ENCODE measurements at regions not wholly inside any gene's neighbourhood (a gene's known extent, or its start where the extent isn't known, plus 50 kb on each side); places are given as distances from the start of the nearest gene placed in this dataset.

DNA sequence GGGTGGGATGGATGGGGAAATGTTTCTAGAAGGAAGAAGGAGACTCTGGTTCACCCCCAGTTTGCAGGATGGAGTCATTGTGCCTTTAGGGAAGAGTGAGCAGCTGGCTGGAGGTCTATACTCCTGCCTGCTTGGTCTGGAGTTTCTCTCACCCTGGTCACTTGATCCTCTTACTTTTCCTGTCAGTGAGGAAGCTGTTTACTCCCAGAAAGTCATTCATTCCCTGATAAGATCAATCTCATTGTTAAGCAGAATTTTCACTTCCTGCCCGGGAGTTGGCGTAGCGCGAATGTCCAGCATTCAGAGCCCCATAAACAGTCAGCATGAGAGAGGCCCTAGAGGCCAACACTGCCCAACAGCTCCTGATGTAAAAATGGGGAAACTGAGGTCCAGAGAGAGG lies 70.4 kb upstream of the SIRPA start:
- Histone ChIP-seq H3K27ac (ENCODE audit: low read depth, low read length) (no peak overlapping the region), H3K36me3 (ENCODE audit: insufficient read depth, low read length) (no peaks in the 10 kb centered on the region), H3K4me1 (ENCODE audit: insufficient read depth, low read length) (no peaks in the 10 kb centered on the region), H3K4me3 (ENCODE audit: low read length in 2 of 2) (no peak overlapping the region), H3K9me3 (ENCODE audit: control insufficient read depth in 1 of 2, low read length in 2 of 2) (peaks cover 0 to 5% of the 10 kb centered on the region in 2 donors), H3K27me3 (ENCODE audit: insufficient read depth, low read length) (no peaks in the 10 kb centered on the region)
- Mint-ChIP-seq H3K27me3 (peaks cover 16 to 40% of the 10 kb centered on the region in 2 donors), H3K4me3 (no peak overlapping the region), H3K36me3 (peaks cover 5 to 9% of the 10 kb centered on the region in 2 donors), H3K4me1 (no peaks in the 10 kb centered on the region), H3K27ac (no peak overlapping the region), H3K9me3 (peaks cover 4 to 42% (median 34%) of the 10 kb centered on the region in 8 donors)
- ChIA-PET CTCF (ENCODE audit: partially characterized antibody) (no interaction called here), POLR2A (ENCODE audit: partially characterized antibody) (no interaction called here)
- no peak for DNase-seq
- intact Hi-C loops (cut with micrococcal nuclease), result no loop called here

DNA sequence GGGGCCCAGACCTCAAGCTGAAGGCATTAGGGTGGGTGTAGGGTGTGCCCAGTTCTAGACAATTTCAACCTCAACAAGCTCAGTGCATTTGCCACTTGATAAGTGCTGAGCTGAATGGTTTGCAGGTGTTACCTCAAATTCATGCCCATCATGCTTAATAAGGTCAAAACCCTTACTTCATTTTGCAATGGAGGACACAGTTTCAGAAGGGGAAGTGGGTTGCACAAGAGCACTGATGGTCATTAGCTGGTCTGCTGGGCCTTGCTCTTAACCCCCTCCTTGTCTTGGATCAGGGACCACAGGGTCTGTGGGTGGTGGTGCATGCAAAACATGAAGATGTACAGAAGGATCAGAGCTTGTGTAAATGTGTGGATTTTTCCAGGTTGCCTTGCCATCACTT lies 71.0 kb upstream of the SIRPA start:
- Histone ChIP-seq H3K27me3 (ENCODE audit: insufficient read depth, low read length) (no peaks in the 10 kb centered on the region), H3K4me3 (ENCODE audit: low read length in 2 of 2) (no peak overlapping the region), H3K36me3 (ENCODE audit: insufficient read depth, low read length) (no peaks in the 10 kb centered on the region), H3K27ac (ENCODE audit: low read depth, low read length) (no peak overlapping the region), H3K9me3 (ENCODE audit: control insufficient read depth in 1 of 2, low read length in 2 of 2) (peaks cover 0 to 5% of the 10 kb centered on the region in 2 donors), H3K4me1 (ENCODE audit: insufficient read depth, low read length) (no peaks in the 10 kb centered on the region)
- H3K9me3 Mint-ChIP-seq, result peaks cover 4 to 42% (median 34%) of the 10 kb centered on the region in 8 donors
- intact Hi-C loops (cut with micrococcal nuclease), result no loop called here
- ChIA-PET CTCF (ENCODE audit: partially characterized antibody) (no interaction called here), POLR2A (ENCODE audit: partially characterized antibody) (no interaction called here)
- H3K36me3 Mint-ChIP-seq, result peaks cover 5 to 9% of the 10 kb centered on the region in 2 donors
- H3K27ac Mint-ChIP-seq, result no peak overlapping the region
- H3K4me1 Mint-ChIP-seq, result no peaks in the 10 kb centered on the region
- H3K4me3 Mint-ChIP-seq, result no peak overlapping the region
- H3K27me3 Mint-ChIP-seq, result peaks cover 14 to 38% of the 10 kb centered on the region in 2 donors
- no peak for DNase-seq

DNA sequence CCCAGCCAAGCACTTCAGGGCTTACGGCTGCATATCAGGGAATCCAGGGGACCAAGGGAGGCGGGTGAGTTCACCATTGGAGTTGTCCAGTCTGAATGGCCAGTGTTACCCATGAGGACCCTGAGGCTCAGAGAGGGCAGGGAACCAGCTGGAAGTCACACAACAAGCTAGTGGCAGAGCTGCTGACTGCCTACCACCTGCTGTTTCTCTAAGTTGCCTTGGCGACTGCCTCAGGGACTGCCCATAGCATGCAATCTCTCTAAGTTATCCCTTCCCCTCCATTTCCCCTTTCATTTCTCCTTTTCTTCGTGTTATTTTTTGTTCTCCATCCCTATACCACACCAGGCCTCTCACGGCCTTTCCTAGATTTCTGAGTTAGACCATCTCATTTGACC lies 71.8 kb upstream of the SIRPA start:
- no peak overlapping the region for H3K27ac Mint-ChIP-seq
- Histone ChIP-seq H3K4me1 (ENCODE audit: insufficient read depth, low read length) (no peaks in the 10 kb centered on the region), H3K27me3 (ENCODE audit: insufficient read depth, low read length) (no peaks in the 10 kb centered on the region), H3K9me3 (ENCODE audit: control insufficient read depth in 1 of 2, low read length in 2 of 2) (peaks cover 0 to 5% of the 10 kb centered on the region in 2 donors), H3K27ac (ENCODE audit: low read depth, low read length) (no peak overlapping the region), H3K4me3 (ENCODE audit: low read length in 2 of 2) (no peak overlapping the region), H3K36me3 (ENCODE audit: insufficient read depth, low read length) (no peaks in the 10 kb centered on the region)
- peaks cover 18 to 43% of the 10 kb centered on the region in 2 donors for H3K27me3 Mint-ChIP-seq
- CTCF ChIA-PET (ENCODE audit: partially characterized antibody), result no interaction called here
- POLR2A ChIA-PET (ENCODE audit: partially characterized antibody), result no interaction called here
- H3K9me3 Mint-ChIP-seq, result peaks cover 4 to 42% (median 34%) of the 10 kb centered on the region in 8 donors
- DNase-seq, result no peak
- no peak overlapping the region for H3K4me3 Mint-ChIP-seq
- H3K36me3 Mint-ChIP-seq, result peaks cover 5 to 9% of the 10 kb centered on the region in 2 donors
- no peaks in the 10 kb centered on the region for H3K4me1 Mint-ChIP-seq
- intact Hi-C loops (cut with micrococcal nuclease), result no loop called here

- DNase-seq, result no peak
- Histone ChIP-seq H3K36me3 (ENCODE audit: insufficient read depth, low read length) (no peaks in the 10 kb centered on the region), H3K27ac (ENCODE audit: low read depth, low read length) (no peak overlapping the region), H3K27me3 (ENCODE audit: insufficient read depth, low read length) (no peaks in the 10 kb centered on the region), H3K9me3 (ENCODE audit: control insufficient read depth in 1 of 2, low read length in 2 of 2) (peaks cover 0 to 5% of the 10 kb centered on the region in 2 donors), H3K4me3 (ENCODE audit: low read length in 2 of 2) (no peak overlapping the region), H3K4me1 (ENCODE audit: insufficient read depth, low read length) (no peaks in the 10 kb centered on the region)
- peaks cover 0 to 2% (median 0%) of the 10 kb centered on the region in 4 donors for H3K4me1 Mint-ChIP-seq
- ChIA-PET CTCF (ENCODE audit: partially characterized antibody) (no interaction called here), POLR2A (ENCODE audit: partially characterized antibody) (no interaction called here)
- H3K36me3 Mint-ChIP-seq, result peaks cover 5 to 9% of the 10 kb centered on the region in 2 donors
- no peak overlapping the region for H3K4me3 Mint-ChIP-seq
- intact Hi-C loops (cut with micrococcal nuclease), result no loop called here
- H3K9me3 Mint-ChIP-seq, result peaks cover 4 to 42% (median 34%) of the 10 kb centered on the region in 8 donors
- H3K27me3 Mint-ChIP-seq, result peaks cover 21 to 44% of the 10 kb centered on the region in 2 donors
- no peak overlapping the region for H3K27ac Mint-ChIP-seq
Observed at GRCh38 chr20:1822564-1823449, 72.4 kb upstream of the SIRPA start.

GRCh38 chr20:1820138-1821079 lies 74.8 kb upstream of the SIRPA start:
- Histone ChIP-seq H3K27ac (ENCODE audit: low read depth, low read length) (no peak overlapping the region), H3K27me3 (ENCODE audit: insufficient read depth, low read length) (peaks cover 9% of the 10 kb centered on the region), H3K36me3 (ENCODE audit: insufficient read depth, low read length) (no peaks in the 10 kb centered on the region), H3K9me3 (ENCODE audit: control insufficient read depth in 1 of 2, low read length in 2 of 2) (peaks cover 0 to 5% of the 10 kb centered on the region in 2 donors), H3K4me1 (ENCODE audit: insufficient read depth, low read length) (no peaks in the 10 kb centered on the region), H3K4me3 (ENCODE audit: low read length in 2 of 2) (no peak overlapping the region)
- Mint-ChIP-seq H3K9me3 (peaks cover 3 to 42% (median 33%) of the 10 kb centered on the region in 8 donors), H3K27me3 (peaks cover 26 to 48% of the 10 kb centered on the region in 2 donors), H3K36me3 (peaks cover 5 to 9% of the 10 kb centered on the region in 2 donors), H3K4me3 (no peak overlapping the region), H3K27ac (no peak overlapping the region), H3K4me1 (peaks cover 4 to 7% (median 6%) of the 10 kb centered on the region in 4 donors)
- ChIA-PET CTCF (ENCODE audit: partially characterized antibody) (no interaction called here), POLR2A (ENCODE audit: partially characterized antibody) (no interaction called here)
- intact Hi-C loops (cut with micrococcal nuclease), result no loop called here
- DNase-seq, result no peak

GRCh38 chr20:1819311-1820137 lies 75.7 kb upstream of the SIRPA start:
- H3K4me3 Mint-ChIP-seq, result no peak overlapping the region
- H3K4me1 ChIP-seq (ENCODE audit: insufficient read depth, low read length), result no peaks in the 10 kb centered on the region
- intact Hi-C loops (cut with micrococcal nuclease), result no loop called here
- H3K36me3 ChIP-seq (ENCODE audit: insufficient read depth, low read length), result no peaks in the 10 kb centered on the region
- CTCF ChIA-PET (ENCODE audit: partially characterized antibody), result no interaction called here
- H3K27ac ChIP-seq (ENCODE audit: low read depth, low read length), result no peak overlapping the region
- H3K36me3 Mint-ChIP-seq, result peaks cover 5 to 9% of the 10 kb centered on the region in 2 donors
- no peak for DNase-seq
- H3K27me3 ChIP-seq (ENCODE audit: insufficient read depth, low read length), result peaks cover 9% of the 10 kb centered on the region
- H3K4me3 ChIP-seq (ENCODE audit: low read length in 2 of 2), result no peak overlapping the region
- peaks cover 0 to 5% of the 10 kb centered on the region in 2 donors for H3K9me3 ChIP-seq (ENCODE audit: control insufficient read depth in 1 of 2, low read length in 2 of 2)
- peaks cover 2 to 35% (median 31%) of the 10 kb centered on the region in 8 donors for H3K9me3 Mint-ChIP-seq
- POLR2A ChIA-PET (ENCODE audit: partially characterized antibody), result no interaction called here
- no peak overlapping the region for H3K27ac Mint-ChIP-seq
- peaks cover 4 to 7% (median 6%) of the 10 kb centered on the region in 4 donors for H3K4me1 Mint-ChIP-seq
- H3K27me3 Mint-ChIP-seq, result peaks cover 32 to 52% of the 10 kb centered on the region in 2 donors
